T follicular helper cell (primary cell): ENCODE measurements at regions not wholly inside any gene's neighbourhood (a gene's known extent, or its start where the extent isn't known, plus 50 kb on each side); places are given as distances from the start of the nearest gene placed in this dataset.

ENCODE experiments used
- DNase-seq: peaks from one replicate; pipeline ENCODE4 v3.0.0-alpha.2; 2020; ENCODE audit warnings: low read depth

GRCh38 chr21:14722841-14723483, 176.8 kb upstream of the SAMSN1 start:
- DNase-seq = no peak

DNA sequence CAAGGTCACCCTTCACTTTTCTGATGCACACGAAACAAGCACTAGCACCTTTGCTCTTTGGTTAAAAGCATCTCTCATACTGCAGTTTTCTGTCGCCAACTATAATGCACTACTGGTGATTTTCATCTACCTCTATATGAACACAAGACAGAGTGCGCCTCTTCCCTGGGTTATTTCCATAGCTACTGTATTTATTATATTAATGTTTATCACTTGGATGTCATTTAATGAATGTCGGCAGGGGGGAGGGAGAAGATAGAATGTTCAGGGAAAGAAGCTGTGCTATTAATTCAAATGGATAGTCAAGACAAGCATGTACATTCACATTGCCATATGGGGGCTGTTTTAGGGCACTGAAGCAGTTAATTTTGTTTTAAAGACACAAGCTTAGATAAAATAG, 174.1 kb upstream of the SAMSN1 start:
- no peak for DNase-seq

DNA sequence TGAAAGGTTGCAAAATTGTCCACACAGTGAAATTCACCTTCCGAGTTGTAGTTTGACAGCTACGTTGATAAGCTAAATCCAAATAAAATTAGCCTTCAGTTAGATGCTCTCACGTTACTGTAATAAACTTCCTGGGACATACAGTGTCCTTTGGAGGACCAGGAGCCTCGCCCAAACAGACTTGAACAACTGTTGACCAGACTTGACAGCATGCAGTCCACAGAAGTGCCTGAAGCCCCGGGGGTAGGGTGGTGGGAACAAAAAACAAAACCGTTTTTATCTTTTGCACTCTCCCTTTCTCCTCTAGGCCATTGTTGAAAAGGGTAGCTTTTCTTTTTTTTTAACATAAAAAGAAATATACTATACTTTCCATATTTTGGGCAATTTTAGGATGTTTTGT, 172.8 kb upstream of the SAMSN1 start:
- no peak for DNase-seq

DNA sequence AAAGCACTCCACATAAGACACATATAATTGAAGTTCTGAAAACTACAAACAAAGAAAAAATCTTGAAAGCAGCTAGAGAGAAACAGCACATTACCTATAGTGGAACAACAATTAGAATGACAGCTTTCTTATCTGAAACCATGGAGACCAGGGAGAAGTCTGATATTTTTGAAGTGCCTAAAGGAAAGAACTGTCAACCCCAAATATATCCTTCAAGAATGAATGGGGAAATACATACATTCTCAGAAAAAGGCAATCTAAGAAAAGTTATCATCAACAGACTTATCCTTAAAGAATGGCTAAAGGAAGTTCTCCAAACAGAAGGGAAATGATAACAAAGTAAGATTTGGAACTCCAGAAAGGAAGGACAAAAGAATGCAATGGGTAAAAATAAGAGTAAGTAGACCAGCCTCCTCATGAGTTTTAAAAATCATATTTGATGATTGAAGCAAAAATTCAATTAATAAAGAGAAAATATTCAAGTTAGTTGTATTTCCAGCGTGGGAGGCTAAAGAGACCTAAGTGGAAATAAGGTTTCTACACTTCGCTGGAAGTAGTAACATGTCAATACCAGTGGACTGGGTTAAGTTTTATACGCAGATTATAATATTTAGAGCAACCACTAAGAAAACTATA, 170.8 kb upstream of the SAMSN1 start:
- DNase-seq = no peak

GRCh38 chr21:14713109-14713508, 167.0 kb upstream of the SAMSN1 start:
- DNase-seq = no peak

DNA sequence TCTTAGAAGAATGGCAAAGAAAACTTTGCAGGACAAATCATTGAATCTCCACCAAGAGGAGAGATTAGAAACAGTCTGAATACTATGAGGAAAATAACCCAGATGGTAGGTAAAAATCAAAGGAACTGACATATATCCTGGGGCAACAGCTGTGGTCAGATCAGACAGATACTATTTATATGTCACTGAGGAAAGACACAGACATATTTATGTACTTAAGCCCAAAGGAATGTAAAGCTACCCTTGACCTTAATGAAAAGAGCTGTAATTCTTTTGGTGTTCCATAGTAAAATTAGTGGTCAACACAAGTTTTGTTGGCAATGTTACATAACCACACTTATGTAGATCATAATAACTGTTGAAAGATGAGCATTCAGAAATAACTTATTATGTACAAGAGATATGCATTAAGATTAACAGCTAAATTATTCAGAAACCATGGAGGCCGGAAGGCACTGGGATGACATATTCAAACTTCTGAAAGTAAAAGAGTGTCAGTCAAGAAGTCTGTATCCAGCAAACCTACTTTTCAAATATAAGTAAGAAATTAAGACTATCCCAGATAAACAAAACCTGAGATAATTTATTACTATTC, 166.1 kb upstream of the SAMSN1 start:
- DNase-seq = no peak

- DNase-seq = no peak
Observed at GRCh38 chr21:14711287-14711686, 165.2 kb upstream of the SAMSN1 start.

DNA sequence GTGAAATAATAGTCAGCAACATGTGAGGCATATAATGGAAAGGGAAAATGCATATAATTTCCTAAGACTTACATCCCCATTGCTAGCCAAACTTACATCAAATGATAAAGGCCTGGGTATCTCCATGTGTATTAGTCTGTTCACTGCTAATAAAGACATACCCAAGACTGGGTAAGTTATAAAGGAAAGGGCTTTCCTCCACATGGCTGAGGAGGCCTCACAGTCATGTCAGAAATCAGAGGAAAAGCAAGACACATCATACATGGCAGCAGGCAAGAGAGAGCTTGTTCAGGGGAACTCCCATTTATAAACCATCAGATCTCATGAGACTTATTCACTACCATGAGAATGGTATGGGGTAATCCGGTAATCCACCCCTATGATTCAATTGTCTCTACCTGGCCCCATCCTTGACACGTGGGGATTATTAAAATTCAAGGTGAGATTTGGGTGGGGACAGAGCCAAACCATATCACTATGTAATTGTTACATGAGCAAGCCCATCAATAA, 161.5 kb upstream of the SAMSN1 start:
- DNase-seq = no peak

DNA sequence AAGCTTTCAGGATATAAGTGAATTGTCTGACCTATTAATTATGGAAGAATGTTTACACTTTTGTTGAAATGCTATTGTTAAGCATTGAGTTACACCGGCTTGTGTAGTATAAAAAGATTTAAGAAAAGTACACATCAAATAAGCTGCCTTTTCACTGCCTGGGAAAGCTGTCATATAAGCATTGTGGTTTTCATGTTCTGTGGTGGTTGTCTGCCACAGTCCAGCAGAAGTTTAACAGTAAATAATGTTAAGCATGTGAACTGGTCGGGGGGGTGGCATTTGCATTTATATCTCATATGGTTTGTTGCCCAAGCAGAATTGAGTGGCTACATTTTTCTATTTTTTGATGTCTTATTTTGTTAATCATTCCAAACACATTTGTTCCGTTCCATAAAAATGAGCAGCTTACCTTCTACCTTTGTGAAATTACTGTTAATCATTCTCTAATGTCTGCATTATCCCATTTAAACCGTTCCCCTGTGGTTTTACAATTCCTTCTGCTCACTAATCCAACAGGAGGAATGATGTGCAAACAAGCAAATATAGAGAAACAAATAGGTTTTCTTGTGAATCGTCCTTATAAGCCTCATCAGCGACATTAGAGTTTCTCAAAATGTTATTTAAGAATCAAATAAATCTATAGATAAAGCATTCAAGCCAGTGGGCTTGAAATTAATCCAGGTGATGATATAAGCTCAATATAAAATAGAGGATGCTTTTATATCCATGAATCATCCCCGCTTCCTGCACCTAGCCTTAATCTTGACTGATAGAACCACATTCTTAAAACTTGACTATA, 160.8 kb upstream of the SAMSN1 start:
- DNase-seq = no peak

GRCh38 chr21:14699433-14700407, 153.6 kb upstream of the SAMSN1 start:
- DNase-seq = no peak

DNA sequence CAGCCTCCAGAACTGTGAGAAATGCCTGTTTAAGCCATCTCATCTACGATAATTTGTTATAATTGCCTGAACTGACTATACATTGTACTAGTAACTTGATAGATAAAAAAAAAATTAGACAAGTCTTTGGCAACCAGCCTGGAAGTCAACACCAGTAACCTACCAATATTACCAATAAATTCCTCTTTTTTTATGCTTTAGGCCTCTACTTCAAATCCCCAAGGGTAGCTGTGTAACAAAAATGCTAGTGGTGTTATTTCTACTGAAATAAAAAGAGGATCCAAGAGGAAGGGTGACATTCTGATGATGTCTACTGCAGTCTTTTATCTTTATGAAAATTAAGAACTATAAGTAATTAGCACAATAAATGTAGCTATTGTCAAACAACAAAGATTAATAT, 151.7 kb upstream of the SAMSN1 start:
- DNase-seq = no peak

DNA sequence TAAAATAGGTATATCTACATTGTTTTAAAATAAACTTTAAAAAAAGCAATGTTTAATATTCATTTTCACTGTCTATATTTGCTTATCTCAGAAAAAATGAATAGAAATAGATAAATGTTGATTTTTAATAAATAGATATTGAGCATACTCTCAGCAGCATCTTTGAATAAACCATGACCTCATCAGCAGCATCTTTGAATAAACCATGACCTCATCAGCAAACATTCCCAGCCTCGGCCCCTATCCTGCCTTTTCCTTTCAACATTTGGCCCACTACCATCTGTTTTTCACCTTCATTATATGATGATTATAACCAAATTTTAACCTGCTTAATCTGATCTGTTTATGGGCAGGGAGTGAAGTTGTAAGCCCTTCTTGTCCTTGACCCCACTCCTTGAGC, 148.7 kb upstream of the SAMSN1 start:
- no peak for DNase-seq

GRCh38 chr21:14693997-14694396, 147.9 kb upstream of the SAMSN1 start:
- DNase-seq = no peak

GRCh38 chr21:14691914-14692313, 145.8 kb upstream of the SAMSN1 start:
- DNase-seq = no peak

GRCh38 chr21:14690886-14691285, 144.8 kb upstream of the SAMSN1 start:
- DNase-seq = no peak

DNA sequence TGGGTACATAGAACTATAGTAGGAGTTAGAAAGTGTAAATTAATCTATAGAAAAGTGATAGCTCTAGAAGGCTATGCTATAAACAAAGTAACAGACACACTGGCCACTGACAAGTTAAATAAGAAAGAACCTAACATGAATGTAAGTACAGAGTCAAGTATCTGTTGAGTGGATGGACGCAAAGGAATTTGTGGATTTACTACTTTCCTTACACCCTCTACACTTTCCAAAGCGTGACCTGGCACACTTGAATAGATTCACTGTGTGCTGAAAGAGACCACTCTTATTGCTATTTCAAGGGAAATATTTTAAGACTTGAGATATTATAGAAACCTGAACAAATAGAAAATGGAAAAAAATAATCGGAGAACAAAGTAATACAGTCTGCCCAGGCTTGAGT, 142.8 kb upstream of the SAMSN1 start:
- no peak for DNase-seq

GRCh38 chr21:14688412-14688811, 142.3 kb upstream of the SAMSN1 start:
- DNase-seq = no peak

DNA sequence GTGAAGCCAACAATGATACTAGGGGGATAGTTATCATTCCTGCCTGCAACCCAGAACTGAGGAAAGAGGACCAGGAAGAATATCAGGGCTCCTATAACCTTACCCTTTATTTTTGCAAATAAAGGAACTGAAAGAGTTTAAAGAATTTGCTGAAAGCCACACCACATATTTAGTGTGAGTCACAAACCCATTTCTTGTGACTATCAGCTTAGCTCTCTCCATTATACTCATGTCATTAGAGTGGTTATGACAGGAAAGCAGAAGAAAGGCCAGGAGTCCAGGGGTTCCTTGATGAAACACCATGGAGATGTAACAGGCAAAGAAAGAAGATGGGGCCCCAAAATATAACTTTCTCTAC, 141.1 kb upstream of the SAMSN1 start:
- no peak for DNase-seq

- no peak for DNase-seq
Observed at GRCh38 chr21:14686466-14687267, 140.6 kb upstream of the SAMSN1 start.

DNA sequence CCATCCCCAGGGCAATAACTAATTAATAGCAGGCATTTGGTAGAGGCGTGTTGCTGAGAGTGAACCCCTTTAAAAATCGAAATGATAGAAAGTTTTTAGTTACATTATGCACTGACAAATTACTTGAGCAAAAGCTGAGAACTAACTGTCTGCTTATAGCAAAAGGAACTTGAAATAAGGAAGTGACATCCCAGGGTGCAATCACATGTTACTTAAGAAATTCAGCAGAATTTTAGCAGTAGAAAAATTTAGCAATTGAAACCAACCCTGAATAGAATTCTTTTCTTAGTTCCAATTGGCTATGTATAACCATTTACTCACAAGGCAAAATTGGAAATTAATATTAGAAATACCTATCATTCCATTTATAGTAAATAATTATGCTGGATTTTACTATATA, 139.5 kb upstream of the SAMSN1 start:
- DNase-seq = no peak

GRCh38 chr21:14684071-14684470, 138.0 kb upstream of the SAMSN1 start:
- DNase-seq = no peak
